ENCODE measurements at regions not wholly inside any gene's neighbourhood (a gene's known extent, or its start where the extent isn't known, plus 50 kb on each side); places are given as distances from the start of the nearest gene placed in this dataset.

DNA sequence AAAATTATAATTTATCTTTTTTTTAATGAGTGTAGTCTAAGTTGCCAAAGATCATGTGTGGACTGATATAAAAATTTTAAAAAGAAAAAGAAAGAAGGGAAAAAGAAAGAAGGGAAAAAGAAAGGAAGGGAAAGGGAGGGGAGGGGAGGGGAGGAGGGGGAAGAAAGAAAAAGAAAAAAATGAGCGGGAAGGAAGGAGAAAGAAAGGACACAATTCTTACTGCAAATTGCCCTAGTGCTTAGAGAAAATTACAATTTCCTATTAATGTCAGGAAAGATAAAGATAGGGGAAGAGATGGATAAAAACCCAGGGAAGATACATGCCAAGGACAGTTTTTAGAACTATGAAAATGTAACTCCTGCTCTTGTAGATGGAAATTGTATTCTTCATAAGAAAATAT lies 789.7 kb upstream of the GRAMD2B start:
- ATAC-seq (no peak), DNase-seq (no peak)
- Mint-ChIP-seq H3K4me3 (no peak overlapping the region), H3K27ac (no peak overlapping the region), H3K27me3 (ENCODE audit: low read depth in 2 of 2) (no peaks in the 10 kb centered on the region), H3K9me3 (peaks cover 8 to 13% of the 10 kb centered on the region in 2 donors), H3K36me3 (no peaks in the 10 kb centered on the region), H3K4me1 (no peaks in the 10 kb centered on the region)
- Histone ChIP-seq H3K4me3 (ENCODE audit: low read length) (no peak overlapping the region), H3K27ac (ENCODE audit: low read length) (no peak overlapping the region), H3K4me1 (ENCODE audit: control insufficient read depth, insufficient read depth, low read length) (no peaks in the 10 kb centered on the region), H3K9me3 (ENCODE audit: control insufficient read depth, insufficient read depth, low read length) (no peaks in the 10 kb centered on the region), H3K36me3 (ENCODE audit: control insufficient read depth, insufficient read depth, low read length) (no peaks in the 10 kb centered on the region), H3K27me3 (ENCODE audit: control insufficient read depth, insufficient read depth, low read length) (no peaks in the 10 kb centered on the region)
- intact Hi-C loops (cut with micrococcal nuclease): no loop called here
- TF ChIP-seq, protein P1, sequence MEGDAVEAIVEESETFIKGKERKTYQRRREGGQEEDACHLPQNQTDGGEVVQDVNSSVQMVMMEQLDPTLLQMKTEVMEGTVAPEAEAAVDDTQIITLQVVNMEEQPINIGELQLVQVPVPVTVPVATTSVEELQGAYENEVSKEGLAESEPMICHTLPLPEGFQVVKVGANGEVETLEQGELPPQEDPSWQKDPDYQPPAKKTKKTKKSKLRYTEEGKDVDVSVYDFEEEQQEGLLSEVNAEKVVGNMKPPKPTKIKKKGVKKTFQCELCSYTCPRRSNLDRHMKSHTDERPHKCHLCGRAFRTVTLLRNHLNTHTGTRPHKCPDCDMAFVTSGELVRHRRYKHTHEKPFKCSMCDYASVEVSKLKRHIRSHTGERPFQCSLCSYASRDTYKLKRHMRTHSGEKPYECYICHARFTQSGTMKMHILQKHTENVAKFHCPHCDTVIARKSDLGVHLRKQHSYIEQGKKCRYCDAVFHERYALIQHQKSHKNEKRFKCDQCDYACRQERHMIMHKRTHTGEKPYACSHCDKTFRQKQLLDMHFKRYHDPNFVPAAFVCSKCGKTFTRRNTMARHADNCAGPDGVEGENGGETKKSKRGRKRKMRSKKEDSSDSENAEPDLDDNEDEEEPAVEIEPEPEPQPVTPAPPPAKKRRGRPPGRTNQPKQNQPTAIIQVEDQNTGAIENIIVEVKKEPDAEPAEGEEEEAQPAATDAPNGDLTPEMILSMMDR (IDR thresholded peaks at IDR 0.05): no peak
- WGBS (ENCODE audit: insufficient coverage): 100% methylated on average over 1 of the region's 1 CpG

DNA sequence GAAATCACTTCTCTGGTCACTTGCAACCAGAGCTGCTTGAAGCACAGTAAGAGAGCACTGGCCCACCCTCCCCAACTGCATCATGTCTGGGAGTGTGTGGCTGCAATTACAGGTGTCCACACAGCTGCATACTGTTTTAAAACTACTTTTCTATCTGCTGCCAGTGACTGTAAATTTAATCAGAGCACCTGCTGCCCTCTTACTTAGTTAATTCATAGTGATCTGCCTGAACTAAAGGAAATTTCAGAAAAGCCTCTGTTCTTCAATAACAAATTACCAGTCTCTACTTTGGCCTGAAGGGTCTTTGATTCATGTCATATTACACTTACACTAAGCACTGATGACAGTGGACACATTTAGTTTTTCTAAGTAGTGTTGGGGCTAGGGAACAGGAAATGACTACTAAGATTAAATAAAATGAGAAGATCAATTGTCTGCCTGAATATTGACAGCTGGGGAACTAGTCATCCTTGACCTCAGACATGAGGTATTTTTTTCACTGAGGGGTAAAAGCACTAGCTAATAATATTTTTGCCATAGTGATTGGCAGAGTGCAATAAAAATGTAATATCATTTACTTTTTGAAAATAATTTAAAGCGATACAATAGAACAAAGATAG lies 788.9 kb upstream of the GRAMD2B start:
- TF ChIP-seq, protein P1 (IDR thresholded peaks at IDR 0.05): no peak
- WGBS (ENCODE audit: insufficient coverage): no CpG with 5 or more reads among the region's 1 CpG
- Mint-ChIP-seq H3K4me3 (no peak overlapping the region), H3K27ac (no peak overlapping the region), H3K36me3 (no peaks in the 10 kb centered on the region), H3K9me3 (peaks cover 6 to 13% of the 10 kb centered on the region in 2 donors), H3K27me3 (ENCODE audit: low read depth in 2 of 2) (no peaks in the 10 kb centered on the region), H3K4me1 (no peaks in the 10 kb centered on the region)
- no peak overlapping the region for H3K4me3 ChIP-seq (ENCODE audit: low read length)
- intact Hi-C loops (cut with micrococcal nuclease): no loop called here
- no peaks in the 10 kb centered on the region for H3K4me1 ChIP-seq (ENCODE audit: control insufficient read depth, insufficient read depth, low read length)
- H3K36me3 ChIP-seq (ENCODE audit: control insufficient read depth, insufficient read depth, low read length): no peaks in the 10 kb centered on the region
- no peaks in the 10 kb centered on the region for H3K27me3 ChIP-seq (ENCODE audit: control insufficient read depth, insufficient read depth, low read length)
- H3K27ac ChIP-seq (ENCODE audit: low read length): no peak overlapping the region
- DNase-seq: no peak
- no peaks in the 10 kb centered on the region for H3K9me3 ChIP-seq (ENCODE audit: control insufficient read depth, insufficient read depth, low read length)
- no peak for ATAC-seq

DNA sequence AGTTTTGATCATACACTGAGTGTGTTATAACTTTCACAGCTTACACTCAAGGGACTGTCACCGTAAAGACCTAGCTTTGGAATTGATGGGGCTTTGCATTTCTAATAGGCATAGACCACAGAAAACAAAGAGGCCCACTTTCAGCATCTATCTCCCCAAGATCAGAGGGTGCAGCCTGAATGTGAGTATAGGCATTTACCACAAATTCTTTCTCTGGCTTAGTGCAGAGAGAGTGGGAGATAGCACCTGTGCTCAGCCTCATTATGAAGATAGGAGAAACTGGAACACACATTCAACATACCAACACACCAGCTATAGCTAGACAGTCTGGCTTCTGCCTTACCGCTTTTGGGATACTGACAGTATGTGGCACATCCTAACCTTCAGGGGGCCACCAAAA lies 783.4 kb upstream of the GRAMD2B start:
- H3K27ac Mint-ChIP-seq: no peak overlapping the region
- Histone ChIP-seq H3K27me3 (ENCODE audit: control insufficient read depth, insufficient read depth, low read length) (no peaks in the 10 kb centered on the region), H3K4me3 (ENCODE audit: low read length) (no peak overlapping the region), H3K27ac (ENCODE audit: low read length) (no peak overlapping the region), H3K9me3 (ENCODE audit: control insufficient read depth, insufficient read depth, low read length) (peaks cover 3% of the 10 kb centered on the region), H3K36me3 (ENCODE audit: control insufficient read depth, insufficient read depth, low read length) (no peaks in the 10 kb centered on the region), H3K4me1 (ENCODE audit: control insufficient read depth, insufficient read depth, low read length) (no peaks in the 10 kb centered on the region)
- no peaks in the 10 kb centered on the region for H3K4me1 Mint-ChIP-seq
- DNase-seq (no peak), ATAC-seq (no peak)
- TF ChIP-seq, protein P1 (IDR thresholded peaks at IDR 0.05): no peak
- H3K4me3 Mint-ChIP-seq: no peak overlapping the region
- H3K36me3 Mint-ChIP-seq: no peaks in the 10 kb centered on the region
- no peaks in the 10 kb centered on the region for H3K27me3 Mint-ChIP-seq (ENCODE audit: low read depth in 2 of 2)
- WGBS (ENCODE audit: insufficient coverage): 83% methylated on average over 1 of the region's 2 CpGs
- intact Hi-C loops (cut with micrococcal nuclease): no loop called here
- H3K9me3 Mint-ChIP-seq: peaks cover 17 to 19% of the 10 kb centered on the region in 2 donors

DNA sequence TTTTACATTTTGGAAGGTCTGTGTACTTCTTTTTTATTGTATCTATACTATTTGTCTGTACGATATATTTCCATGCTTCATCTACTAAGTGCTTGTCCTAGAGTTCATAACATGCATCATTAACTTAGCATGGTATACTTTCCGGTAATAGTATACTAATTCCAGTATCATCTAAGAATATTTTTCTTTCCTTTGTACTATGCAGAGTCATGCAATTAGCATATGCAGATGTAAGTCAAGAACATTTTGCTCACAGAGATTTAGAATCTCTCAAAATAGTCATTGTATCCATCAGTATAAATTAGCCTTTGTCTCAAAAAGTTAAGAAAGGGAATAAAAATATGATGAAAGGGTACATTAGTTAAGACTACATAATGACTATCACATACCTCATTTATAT lies 770.4 kb upstream of the GRAMD2B start:
- no peak overlapping the region for H3K4me3 ChIP-seq (ENCODE audit: low read length)
- TF ChIP-seq, protein P1 (IDR thresholded peaks at IDR 0.05): no peak
- ATAC-seq: no peak
- H3K4me1 ChIP-seq (ENCODE audit: control insufficient read depth, insufficient read depth, low read length): no peaks in the 10 kb centered on the region
- Mint-ChIP-seq H3K9me3 (peaks cover 9 to 10% of the 10 kb centered on the region in 2 donors), H3K4me1 (no peaks in the 10 kb centered on the region), H3K27me3 (ENCODE audit: low read depth in 2 of 2) (peaks cover 0 to 4% of the 10 kb centered on the region in 2 donors), H3K4me3 (no peak overlapping the region), H3K27ac (no peak overlapping the region), H3K36me3 (no peaks in the 10 kb centered on the region)
- no peaks in the 10 kb centered on the region for H3K9me3 ChIP-seq (ENCODE audit: control insufficient read depth, insufficient read depth, low read length)
- no peaks in the 10 kb centered on the region for H3K36me3 ChIP-seq (ENCODE audit: control insufficient read depth, insufficient read depth, low read length)
- H3K27me3 ChIP-seq (ENCODE audit: control insufficient read depth, insufficient read depth, low read length): no peaks in the 10 kb centered on the region
- no peak for DNase-seq
- WGBS (ENCODE audit: insufficient coverage): no CpG with 5 or more reads among the region's 2 CpGs
- no peak overlapping the region for H3K27ac ChIP-seq (ENCODE audit: low read length)
- intact Hi-C loops (cut with micrococcal nuclease): no loop called here

Measured in natural killer cell (primary cell).